ENCODE measurements at regions not wholly inside any gene's neighbourhood (a gene's known extent, or its start where the extent isn't known, plus 50 kb on each side); places are given as distances from the start of the nearest gene placed in this dataset.

GRCh38 chrX:110509755-110510532 is 151.3 kb downstream of the RTL9 start:
- no peak for DNase-seq (ENCODE audit: low read depth, low spot score)
- no peak overlapping the region for H3K27ac ChIP-seq (ENCODE audit: low read depth, low read length)
- TF ChIP-seq CTCF (IDR thresholded peaks at IDR 0.05; ENCODE audit: low read depth, low read length), result no peak
- H3K9me3 ChIP-seq (ENCODE audit: control insufficient read depth, insufficient read depth, low read length), result no peaks in the 10 kb centered on the region
- H3K27me3 ChIP-seq (ENCODE audit: control insufficient read depth, insufficient read depth, low read length), result no peaks in the 10 kb centered on the region
- no peak overlapping the region for H3K4me3 ChIP-seq (ENCODE audit: low read depth, low read length)
- CTCF ChIA-PET, result no interaction called here
- POLR2A ChIA-PET, result no interaction called here

GRCh38 chrX:110511238-110511637 is 152.6 kb downstream of the RTL9 start:
- no peaks in the 10 kb centered on the region for H3K9me3 ChIP-seq (ENCODE audit: control insufficient read depth, insufficient read depth, low read length)
- ChIA-PET POLR2A (no interaction called here), CTCF (no interaction called here)
- TF ChIP-seq CTCF (IDR thresholded peaks at IDR 0.05; ENCODE audit: low read depth, low read length), result no peak
- no peak overlapping the region for H3K27ac ChIP-seq (ENCODE audit: low read depth, low read length)
- H3K27me3 ChIP-seq (ENCODE audit: control insufficient read depth, insufficient read depth, low read length), result no peaks in the 10 kb centered on the region
- no peak overlapping the region for H3K4me3 ChIP-seq (ENCODE audit: low read depth, low read length)
- DNase-seq (ENCODE audit: low read depth, low spot score), result no peak

- no peak overlapping the region for H3K27ac ChIP-seq (ENCODE audit: low read depth, low read length)
- TF ChIP-seq CTCF (IDR thresholded peaks at IDR 0.05; ENCODE audit: low read depth, low read length), result no peak
- ChIA-PET CTCF (no interaction called here), POLR2A (no interaction called here)
- no peak for DNase-seq (ENCODE audit: low read depth, low spot score)
- no peak overlapping the region for H3K4me3 ChIP-seq (ENCODE audit: low read depth, low read length)
- H3K9me3 ChIP-seq (ENCODE audit: control insufficient read depth, insufficient read depth, low read length), result no peaks in the 10 kb centered on the region
- H3K27me3 ChIP-seq (ENCODE audit: control insufficient read depth, insufficient read depth, low read length), result no peaks in the 10 kb centered on the region
Measured at GRCh38 chrX:110512341-110512740, 153.7 kb downstream of the RTL9 start.

DNA sequence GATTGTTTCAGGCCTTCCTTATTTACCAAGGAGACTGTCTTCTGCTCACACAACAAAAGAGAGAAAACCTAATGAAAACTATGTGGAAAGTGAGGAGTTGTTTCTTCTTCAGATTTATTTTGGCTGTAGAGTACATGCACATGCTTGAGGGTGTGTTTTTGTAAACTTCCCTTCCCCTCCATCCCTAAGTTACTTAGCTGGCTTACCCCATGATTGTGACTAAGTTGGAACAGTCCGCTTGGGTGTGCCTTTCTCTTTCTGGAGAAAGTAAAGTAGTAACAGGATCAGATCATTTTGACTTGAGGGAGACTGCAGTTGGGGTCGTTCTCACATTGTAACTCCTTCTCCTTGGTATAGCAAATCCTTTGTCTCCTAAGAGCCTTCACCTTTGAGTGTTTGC is 155.9 kb downstream of the RTL9 start:
- ChIA-PET CTCF (no interaction called here), POLR2A (no interaction called here)
- H3K27me3 ChIP-seq (ENCODE audit: control insufficient read depth, insufficient read depth, low read length), result no peaks in the 10 kb centered on the region
- TF ChIP-seq CTCF (IDR thresholded peaks at IDR 0.05; ENCODE audit: low read depth, low read length), result no peak
- no peak overlapping the region for H3K4me3 ChIP-seq (ENCODE audit: low read depth, low read length)
- no peak for DNase-seq (ENCODE audit: low read depth, low spot score)
- no peaks in the 10 kb centered on the region for H3K9me3 ChIP-seq (ENCODE audit: control insufficient read depth, insufficient read depth, low read length)
- H3K27ac ChIP-seq (ENCODE audit: low read depth, low read length), result no peak overlapping the region

- H3K27ac ChIP-seq (ENCODE audit: low read depth, low read length), result no peak overlapping the region
- no peak for TF ChIP-seq CTCF (IDR thresholded peaks at IDR 0.05; ENCODE audit: low read depth, low read length)
- ChIA-PET CTCF (no interaction called here), POLR2A (no interaction called here)
- no peak overlapping the region for H3K4me3 ChIP-seq (ENCODE audit: low read depth, low read length)
- H3K27me3 ChIP-seq (ENCODE audit: control insufficient read depth, insufficient read depth, low read length), result no peaks in the 10 kb centered on the region
- no peaks in the 10 kb centered on the region for H3K9me3 ChIP-seq (ENCODE audit: control insufficient read depth, insufficient read depth, low read length)
- DNase-seq (ENCODE audit: low read depth, low spot score), result no peak
Measured at GRCh38 chrX:110519501-110519900, 160.9 kb downstream of the RTL9 start.
